GM21447 (cell line): ENCODE measurements at regions not wholly inside any gene's neighbourhood (a gene's known extent, or its start where the extent isn't known, plus 50 kb on each side); places are given as distances from the start of the nearest gene placed in this dataset.
"Not testable (repeated sequence)": the region's sequence is repeated elsewhere in the genome, so short reads cannot be mapped to it uniquely, and the experiment has no call there.

Experiments
- ATAC-seq: cut with Tn5 transposase; IDR thresholded peaks from one replicate; pipeline ENCODE4 v1.9.1; 2021; ENCODE audit not compliant: unreplicated experiment

DNA sequence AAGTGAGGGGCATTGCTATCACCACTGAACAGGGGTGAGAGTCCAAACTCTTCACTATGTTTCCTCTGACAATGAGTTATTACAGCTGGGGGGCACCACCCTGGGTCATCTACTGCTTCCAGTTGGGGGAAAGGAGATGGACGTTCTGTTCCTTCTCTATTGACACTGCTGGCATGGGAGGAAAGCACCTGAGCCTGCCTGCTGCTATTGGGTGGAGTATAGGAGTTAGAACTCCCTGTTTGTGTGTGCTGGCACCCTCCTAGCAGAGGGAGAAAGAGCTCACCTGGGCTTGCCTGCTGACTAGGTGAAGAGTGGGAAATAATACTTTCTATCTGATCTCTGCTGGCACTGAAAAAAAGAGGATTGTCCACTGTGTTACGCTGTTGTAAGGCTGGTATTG lies 163.8 kb downstream of the MSN start:
- no peak for ATAC-seq

DNA sequence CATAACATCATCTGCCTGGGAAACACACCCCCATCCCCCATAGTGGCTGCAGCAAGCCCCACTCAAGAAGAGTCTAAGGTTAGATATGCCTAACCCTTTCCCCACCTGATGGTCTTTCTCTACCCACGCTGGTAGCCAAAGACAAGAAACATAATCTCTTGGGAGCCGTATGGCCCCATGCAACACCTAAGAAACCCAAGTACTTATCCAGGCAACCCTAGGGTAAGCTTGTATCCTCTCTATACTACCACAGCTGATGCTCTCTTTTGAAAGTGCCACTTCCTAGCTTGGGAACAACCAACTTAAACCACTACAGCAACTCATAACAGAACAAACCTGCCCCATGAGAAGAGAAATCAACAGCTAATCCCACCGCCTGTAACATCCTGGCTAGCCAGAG lies 161.1 kb downstream of the MSN start:
- ATAC-seq: no peak

DNA sequence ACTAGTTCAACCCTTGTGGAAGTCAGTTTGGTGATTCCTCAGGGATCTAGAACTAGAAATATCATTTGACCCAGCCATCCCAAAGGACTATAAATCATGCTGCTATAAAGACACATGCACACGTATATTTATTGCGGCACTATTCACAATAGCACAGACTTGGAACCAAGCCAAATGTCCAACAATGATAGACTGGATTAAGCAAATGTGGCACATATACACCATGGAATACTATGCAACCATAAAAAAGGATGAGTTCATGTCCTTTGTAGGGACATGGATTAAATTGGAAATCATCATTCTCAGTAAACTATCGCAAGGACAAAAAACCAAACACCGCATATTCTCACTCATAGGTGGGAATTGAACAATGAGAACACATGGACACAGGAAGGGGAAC lies 157.8 kb downstream of the MSN start:
- not testable (repeated sequence) for ATAC-seq

DNA sequence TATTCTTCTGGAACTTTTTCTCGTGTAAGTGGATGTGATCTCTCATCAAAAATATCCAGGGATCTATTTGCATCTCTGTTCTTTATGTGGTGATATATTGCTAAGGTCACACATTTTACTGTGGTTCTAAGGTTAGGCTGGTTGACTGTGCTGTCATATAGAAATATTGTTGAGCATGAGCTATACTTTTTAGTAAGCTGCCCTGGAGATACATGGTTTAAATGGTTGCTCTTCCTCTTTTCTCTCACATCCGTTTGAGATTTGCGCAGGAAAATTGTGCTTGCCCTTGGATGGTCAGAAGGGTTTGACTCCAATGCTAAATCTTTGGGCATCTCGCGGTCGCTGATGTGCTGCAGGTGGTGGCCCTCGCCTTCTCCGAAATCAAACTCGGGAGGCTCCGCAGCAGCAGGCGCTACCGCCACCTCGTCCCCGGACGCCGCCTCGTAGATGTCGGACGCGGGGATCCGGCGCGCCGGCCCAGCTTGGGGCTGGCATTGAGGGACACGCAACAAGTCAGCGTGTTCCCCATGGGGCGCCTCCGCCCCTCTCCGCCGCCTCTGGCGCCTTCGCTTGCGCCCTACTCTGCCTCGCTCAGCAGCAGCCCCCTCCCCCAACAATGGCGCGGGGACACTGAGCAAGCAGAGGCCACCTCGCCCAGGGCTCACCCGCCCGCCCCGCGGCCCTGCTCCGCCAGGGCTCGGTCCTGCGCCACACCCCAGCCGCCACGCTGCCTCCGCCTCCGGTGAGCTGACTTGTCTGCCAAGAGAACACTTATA lies 154.5 kb downstream of the MSN start:
- ATAC-seq: no peak

DNA sequence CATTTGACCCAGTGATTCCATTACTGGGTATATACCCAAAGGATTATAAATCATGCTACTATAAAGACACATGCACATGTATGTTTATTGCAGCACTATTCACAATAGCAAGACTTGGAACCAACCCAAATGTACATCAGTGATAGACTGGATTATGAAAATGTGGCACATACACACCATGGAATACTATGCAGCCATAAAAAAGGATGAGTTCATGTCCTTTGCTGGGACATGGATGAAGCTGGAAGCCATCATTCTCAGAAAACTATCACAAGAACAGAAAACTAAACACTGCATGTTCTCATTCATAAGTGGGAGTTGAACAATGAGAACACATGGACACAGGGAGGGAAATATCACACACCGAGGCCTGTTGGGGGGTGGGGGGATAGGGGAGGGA lies 152.5 kb downstream of the MSN start:
- not testable (repeated sequence) for ATAC-seq

DNA sequence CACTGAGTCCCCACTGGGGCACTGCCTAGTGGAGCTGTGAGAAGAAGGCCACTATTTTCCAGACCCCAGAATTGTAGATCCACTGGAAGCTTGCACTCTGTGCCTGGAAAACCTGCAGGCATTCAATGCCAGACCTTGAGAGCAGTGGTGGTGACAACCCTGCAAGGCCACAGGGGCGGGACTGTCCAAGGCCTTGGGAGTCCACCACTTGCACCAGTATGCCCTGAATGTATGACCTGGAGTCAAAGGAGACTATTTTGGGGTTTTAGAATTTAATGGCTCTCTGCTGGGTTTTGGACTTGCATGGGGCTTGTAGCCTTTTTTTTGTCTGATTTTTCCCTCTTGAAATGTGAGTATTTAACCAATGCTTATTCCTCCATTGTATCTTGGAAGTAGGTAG lies 145.8 kb downstream of the MSN start:
- no peak for ATAC-seq

DNA sequence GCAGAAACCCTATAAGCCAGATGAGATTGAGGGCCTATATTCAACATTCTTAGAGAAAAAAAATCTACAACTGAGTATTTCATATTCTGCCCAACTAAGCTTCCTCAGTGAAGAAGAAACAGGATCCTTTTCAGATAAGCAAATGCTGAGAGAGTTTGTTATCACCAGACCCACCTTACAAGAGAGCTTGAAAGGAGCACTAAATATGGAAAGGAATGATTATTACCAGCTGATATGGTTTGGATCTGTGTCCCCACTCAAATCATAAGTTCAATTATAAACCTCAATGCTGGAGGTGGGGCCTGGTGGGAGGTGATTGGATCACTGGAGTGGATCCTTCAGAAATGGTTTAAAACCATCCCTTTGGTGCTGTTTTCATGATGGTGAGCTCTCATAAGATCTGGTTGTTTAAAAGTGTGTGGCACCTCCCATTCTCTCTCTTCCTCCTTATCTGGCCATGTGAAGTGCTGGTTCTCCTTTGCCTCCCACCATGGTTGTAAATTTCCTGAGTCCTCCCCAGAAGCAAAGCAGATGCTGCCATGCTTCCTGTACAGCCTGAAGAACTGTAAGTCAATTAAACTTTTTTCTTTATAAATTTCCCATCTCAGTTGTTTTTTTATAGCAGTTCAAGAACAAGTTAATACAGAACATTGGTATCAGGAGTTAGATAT lies 144.2 kb downstream of the MSN start:
- no peak for ATAC-seq
